Coronary artery (tissue), 2 donors: ENCODE measurements at regions not wholly inside any gene's neighbourhood (a gene's known extent, or its start where the extent isn't known, plus 50 kb on each side); places are given as distances from the start of the nearest gene placed in this dataset.

Source experiments
- DNase-seq: peaks from one replicate; pipeline ENCODE4 v3.0.0-alpha.2; 2017; ENCODE audit warnings: low spot score
- H3K27ac ChIP-seq, 2 donors: fragments of 200-600 bp; sonication (generic); one replicate each; pipeline ENCODE4 v1.5.1; 2016 to 2019
- H3K4me3 ChIP-seq: fragments of 200-600 bp; sonication (generic); 2 replicates; pipeline ENCODE4 v1.5.1; 2016; ENCODE audit warnings: mild to moderate bottlenecking, moderate library complexity
- TF ChIP-seq, protein P1 (sequence below): fragments of 200-600 bp; sonication (generic); IDR thresholded peaks from one replicate; pipeline ENCODE4 v1.5.1; 2019; ENCODE audit warnings: antibody characterized with exemption

DNA sequence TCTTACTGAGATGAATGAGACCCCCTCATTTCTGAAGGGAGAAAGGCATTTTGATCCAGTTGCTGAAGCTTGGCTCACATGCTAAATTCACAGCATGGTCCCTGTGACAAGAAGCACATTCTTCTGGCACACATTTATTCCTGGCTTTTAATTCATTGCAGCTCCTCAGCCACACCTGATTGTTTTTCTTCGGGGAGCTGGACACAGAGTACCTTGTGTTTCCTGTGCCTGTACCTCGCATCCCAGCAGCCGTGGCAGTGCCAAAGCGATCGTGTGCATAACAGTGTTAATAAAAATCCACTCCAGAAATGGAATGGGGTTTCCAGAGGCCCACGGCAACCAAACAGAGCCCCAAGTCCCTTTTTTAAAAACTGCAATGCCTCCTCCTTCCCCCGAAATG, 615.3 kb upstream of the MGMT start:
- no peak for DNase-seq
- Histone ChIP-seq H3K4me3 (no peak overlapping the region), H3K27ac (peak overlapping the region in 1 of 2 donors; percentile 32)
- TF ChIP-seq, protein P1, sequence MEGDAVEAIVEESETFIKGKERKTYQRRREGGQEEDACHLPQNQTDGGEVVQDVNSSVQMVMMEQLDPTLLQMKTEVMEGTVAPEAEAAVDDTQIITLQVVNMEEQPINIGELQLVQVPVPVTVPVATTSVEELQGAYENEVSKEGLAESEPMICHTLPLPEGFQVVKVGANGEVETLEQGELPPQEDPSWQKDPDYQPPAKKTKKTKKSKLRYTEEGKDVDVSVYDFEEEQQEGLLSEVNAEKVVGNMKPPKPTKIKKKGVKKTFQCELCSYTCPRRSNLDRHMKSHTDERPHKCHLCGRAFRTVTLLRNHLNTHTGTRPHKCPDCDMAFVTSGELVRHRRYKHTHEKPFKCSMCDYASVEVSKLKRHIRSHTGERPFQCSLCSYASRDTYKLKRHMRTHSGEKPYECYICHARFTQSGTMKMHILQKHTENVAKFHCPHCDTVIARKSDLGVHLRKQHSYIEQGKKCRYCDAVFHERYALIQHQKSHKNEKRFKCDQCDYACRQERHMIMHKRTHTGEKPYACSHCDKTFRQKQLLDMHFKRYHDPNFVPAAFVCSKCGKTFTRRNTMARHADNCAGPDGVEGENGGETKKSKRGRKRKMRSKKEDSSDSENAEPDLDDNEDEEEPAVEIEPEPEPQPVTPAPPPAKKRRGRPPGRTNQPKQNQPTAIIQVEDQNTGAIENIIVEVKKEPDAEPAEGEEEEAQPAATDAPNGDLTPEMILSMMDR, result no peak

DNA sequence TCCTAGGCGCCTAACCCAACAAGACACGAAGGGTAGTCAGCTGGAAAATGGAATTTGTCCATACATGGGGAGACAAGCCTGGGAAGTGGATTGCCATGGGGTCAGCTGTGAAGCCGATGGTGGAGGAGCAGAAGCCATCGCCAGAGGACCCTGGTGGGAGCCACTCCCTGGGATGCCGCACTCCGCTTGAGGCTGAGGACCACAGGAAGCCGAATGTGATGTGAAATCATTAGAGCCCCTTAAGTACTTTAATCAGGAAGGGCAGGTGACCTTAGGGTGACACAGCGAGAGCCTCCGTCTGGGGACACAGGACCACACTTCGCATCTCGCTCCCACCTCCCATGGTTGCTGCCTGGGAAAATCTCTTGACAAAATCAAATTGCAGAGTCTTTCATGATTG, 614.6 kb upstream of the MGMT start:
- no peak overlapping the region for H3K4me3 ChIP-seq
- no peak for DNase-seq
- peak overlapping the region in 1 of 2 donors; percentile 25 for H3K27ac ChIP-seq
- TF ChIP-seq, protein P1, result no peak

DNA sequence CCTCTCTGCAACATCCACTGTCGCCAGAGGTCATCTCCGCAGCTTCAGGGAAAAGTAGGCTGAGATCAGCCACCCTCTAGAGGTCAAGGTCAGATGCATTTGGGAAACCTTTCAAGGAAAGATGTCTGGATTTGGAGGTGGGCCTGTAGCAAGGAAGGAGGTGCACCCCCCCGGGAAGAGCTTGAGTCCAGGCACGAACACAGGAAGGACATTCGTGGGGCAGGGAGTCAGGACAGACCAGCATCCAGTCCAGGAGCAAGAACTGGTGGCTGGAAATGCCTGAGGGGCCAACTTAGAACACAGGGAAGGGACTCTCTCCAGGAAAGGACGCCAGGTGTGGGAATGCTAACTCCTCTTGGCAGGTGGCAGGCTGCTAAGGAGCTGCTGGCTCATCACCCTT, 614.1 kb upstream of the MGMT start:
- TF ChIP-seq, protein P1, result no peak
- no peak for DNase-seq
- no peak overlapping the region for H3K4me3 ChIP-seq
- peak overlapping the region in 1 of 2 donors; percentile 25 for H3K27ac ChIP-seq

DNA sequence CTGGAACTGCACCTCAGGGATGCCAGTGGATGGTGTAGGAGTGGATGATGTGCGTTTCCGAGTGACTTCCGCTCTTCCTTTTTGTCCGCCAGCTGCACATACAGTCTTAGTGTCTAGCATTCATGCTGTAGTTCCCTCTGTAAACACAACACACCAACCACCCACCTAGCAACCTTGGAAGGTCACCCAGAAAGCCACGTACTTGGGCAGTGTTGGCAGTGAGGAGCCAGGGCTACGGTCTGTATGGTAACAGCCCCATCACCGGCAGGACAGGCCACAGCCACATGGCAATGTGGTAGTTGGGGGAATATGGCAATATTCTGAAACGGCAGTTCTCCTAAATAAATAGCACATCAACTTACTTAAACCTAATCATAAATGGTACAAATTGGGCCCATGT, 613.5 kb upstream of the MGMT start:
- H3K4me3 ChIP-seq, result no peak overlapping the region
- no peak for DNase-seq
- TF ChIP-seq, protein P1, result no peak
- no peak overlapping the region for H3K27ac ChIP-seq

DNA sequence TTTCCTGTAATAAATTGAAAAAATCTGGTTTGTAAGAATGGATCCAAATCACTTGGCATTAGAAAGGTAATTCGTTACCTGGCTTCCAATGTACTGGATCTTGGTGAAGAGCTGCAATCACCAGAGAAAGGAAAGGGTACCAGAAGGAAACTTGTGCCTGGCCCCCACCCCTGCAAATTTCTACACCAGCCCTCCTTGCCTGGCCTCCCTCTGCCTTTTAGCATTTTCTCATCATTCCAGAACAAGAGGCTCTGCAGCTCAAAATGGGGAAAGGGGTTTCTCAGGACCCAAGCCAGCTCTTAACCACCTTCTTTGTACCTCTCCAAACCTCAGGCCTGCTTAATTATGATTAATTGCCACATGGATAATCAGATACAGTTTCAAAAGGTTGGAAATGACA, 612.8 kb upstream of the MGMT start:
- no peak overlapping the region for H3K4me3 ChIP-seq
- no peak for DNase-seq
- TF ChIP-seq, protein P1, result no peak
- peak overlapping the region in 1 of 2 donors; percentile 17 for H3K27ac ChIP-seq

DNA sequence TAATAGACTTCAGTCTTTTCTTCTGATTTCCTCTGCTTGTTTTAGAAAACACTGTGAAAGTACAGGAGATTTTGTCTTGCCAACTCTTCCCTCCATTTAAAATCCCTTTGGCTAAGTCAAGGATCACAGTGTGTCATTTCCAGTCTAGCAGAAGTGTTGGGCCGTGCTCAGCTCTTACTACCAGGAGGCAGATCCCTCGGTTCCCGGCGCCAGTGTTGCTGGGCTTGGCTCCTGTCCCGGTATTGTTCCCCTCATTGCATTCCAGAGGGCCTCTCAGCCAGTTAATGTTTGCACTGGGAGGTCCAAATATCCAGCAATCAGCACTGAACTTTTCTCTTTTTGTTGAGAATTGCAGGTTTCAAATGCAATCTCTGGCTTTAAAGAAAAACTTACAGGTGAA, 612.1 kb upstream of the MGMT start:
- no peak for DNase-seq
- H3K27ac ChIP-seq, result peak overlapping the region in 1 of 2 donors; percentile 17
- no peak overlapping the region for H3K4me3 ChIP-seq
- TF ChIP-seq, protein P1, result no peak

DNA sequence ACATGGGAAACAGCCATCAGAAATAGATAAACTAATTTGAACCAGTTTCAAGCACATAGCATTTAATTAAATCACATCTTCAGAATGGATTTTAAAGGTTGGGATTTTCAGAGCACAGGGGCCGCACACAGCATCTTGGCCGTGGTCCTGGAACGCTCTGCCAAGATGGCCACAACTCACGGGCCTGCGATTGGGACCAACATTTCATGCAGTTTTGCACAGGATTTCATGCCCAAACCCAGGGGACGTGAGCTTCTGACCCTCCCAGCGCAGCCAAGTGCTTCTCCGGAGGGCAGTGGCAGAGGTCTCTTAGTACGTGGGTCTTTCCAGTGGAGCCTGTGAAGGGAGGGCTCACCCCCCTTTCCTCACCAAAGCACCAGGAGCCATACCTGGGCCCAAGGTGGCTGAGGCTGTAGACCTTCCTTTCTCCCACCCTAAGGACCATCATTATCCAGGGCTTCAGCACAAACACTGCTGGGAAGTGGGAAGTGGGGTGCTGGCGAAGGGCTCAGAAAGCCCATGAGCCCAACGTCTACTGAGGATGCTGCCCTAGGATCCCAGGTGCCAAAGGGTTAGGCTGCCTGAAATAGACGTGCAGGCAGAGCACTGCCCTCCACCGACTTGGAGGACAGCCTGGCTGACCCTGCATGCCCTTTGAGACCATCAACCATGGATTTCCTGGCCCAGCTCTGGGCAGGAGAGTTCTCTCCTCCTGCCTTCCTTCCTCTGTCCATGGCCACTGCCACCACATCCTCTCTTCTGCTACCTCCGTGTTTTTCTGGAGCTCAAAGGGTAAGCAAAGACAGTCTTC, 611.2 kb upstream of the MGMT start:
- Histone ChIP-seq H3K27ac (no peak overlapping the region), H3K4me3 (no peak overlapping the region)
- DNase-seq, result no peak
- TF ChIP-seq, protein P1, result no peak
